ENCODE measurements at regions not wholly inside any gene's neighbourhood (a gene's known extent, or its start where the extent isn't known, plus 50 kb on each side); places are given as distances from the start of the nearest gene placed in this dataset.

GRCh38 chr2:139669675-139670074 lies 889.5 kb upstream of the NXPH2 start:
- no peak overlapping the region for H3K4me3 ChIP-seq
- peaks cover 0 to 9% of the 10 kb centered on the region in 2 donors for H3K9me3 ChIP-seq
- no peak for DNase-seq
- no peaks in the 10 kb centered on the region for H3K27me3 ChIP-seq
- no peaks in the 10 kb centered on the region for H3K4me1 ChIP-seq
- ATAC-seq, result no peak
- no peaks in the 10 kb centered on the region for H3K36me3 ChIP-seq
- no peak for TF ChIP-seq CTCF (IDR thresholded peaks at IDR 0.05)
- intact Hi-C loops (cut with DNase I), result no loop called here
- H3K27ac ChIP-seq, result no peak overlapping the region

DNA sequence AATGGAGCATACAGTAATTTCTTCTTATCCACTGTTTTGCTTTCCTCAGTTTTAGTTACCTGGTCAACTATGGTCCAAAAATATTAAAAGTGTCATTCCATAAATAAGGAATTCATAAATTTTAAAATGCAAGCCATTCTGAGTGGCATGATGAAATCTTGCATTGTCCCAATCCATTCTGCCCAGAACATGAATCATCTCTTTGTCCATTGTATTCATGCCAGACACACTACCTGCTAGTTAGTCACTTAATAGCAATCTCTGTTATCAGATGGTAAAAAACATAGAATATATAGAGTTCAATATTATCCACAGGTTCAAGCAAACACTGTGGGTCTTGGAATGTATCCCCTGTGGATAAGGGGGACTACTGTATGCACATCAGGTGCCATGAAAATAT lies 872.2 kb upstream of the NXPH2 start:
- peaks cover 0 to 34% of the 10 kb centered on the region in 2 donors for H3K9me3 ChIP-seq
- DNase-seq (no peak), ATAC-seq (no peak)
- intact Hi-C loops (cut with DNase I), result no loop called here
- no peaks in the 10 kb centered on the region for H3K4me1 ChIP-seq
- H3K36me3 ChIP-seq, result no peaks in the 10 kb centered on the region
- H3K27me3 ChIP-seq, result no peaks in the 10 kb centered on the region
- no peak overlapping the region for H3K4me3 ChIP-seq
- TF ChIP-seq CTCF (IDR thresholded peaks at IDR 0.05), result no peak
- no peak overlapping the region for H3K27ac ChIP-seq

DNA sequence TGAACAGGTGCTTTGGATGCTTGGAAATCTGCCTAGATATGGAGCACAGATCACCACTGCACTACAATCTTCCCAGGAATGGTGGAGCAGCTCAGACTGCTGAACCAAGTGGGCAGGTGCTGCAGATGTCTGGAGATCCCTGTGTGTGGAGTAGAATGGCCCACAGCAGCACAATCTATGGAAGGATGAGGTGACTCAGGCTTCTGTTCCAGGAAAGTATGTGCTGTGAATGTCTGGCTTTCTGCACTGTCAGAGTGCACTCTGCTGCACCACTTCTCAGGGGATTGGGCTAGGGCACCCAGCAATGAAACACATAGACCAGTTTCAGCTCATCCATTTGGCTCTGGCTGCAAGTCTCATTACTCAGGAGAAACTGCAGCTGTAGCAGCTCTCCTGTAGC lies 865.4 kb upstream of the NXPH2 start:
- intact Hi-C loops (cut with DNase I), result no loop called here
- Histone ChIP-seq H3K4me3 (no peak overlapping the region), H3K36me3 (no peaks in the 10 kb centered on the region), H3K9me3 (peaks cover 0 to 65% of the 10 kb centered on the region in 2 donors), H3K27ac (no peak overlapping the region), H3K4me1 (no peaks in the 10 kb centered on the region), H3K27me3 (no peaks in the 10 kb centered on the region)
- TF ChIP-seq CTCF (IDR thresholded peaks at IDR 0.05), result no peak
- ATAC-seq (no peak), DNase-seq (no peak)

GRCh38 chr2:139643139-139643538 lies 862.9 kb upstream of the NXPH2 start:
- H3K36me3 ChIP-seq, result no peaks in the 10 kb centered on the region
- no peaks in the 10 kb centered on the region for H3K4me1 ChIP-seq
- peaks cover 0 to 45% of the 10 kb centered on the region in 2 donors for H3K9me3 ChIP-seq
- no peak for TF ChIP-seq CTCF (IDR thresholded peaks at IDR 0.05)
- ATAC-seq (no peak), DNase-seq (no peak)
- H3K4me3 ChIP-seq, result no peak overlapping the region
- intact Hi-C loops (cut with DNase I), result no loop called here
- no peak overlapping the region for H3K27ac ChIP-seq
- H3K27me3 ChIP-seq, result no peaks in the 10 kb centered on the region

- peaks cover 0 to 3% of the 10 kb centered on the region in 2 donors for H3K9me3 ChIP-seq
- no peak for ATAC-seq
Observed at GRCh38 chr2:139631966-139632365, 851.8 kb upstream of the NXPH2 start.

More at GRCh38 chr2:139631966-139632365, 851.8 kb upstream of the NXPH2 start:
- no peak overlapping the region for H3K4me3 ChIP-seq
- no peaks in the 10 kb centered on the region for H3K36me3 ChIP-seq
- no peaks in the 10 kb centered on the region for H3K4me1 ChIP-seq
- no peak for TF ChIP-seq CTCF (IDR thresholded peaks at IDR 0.05)
- DNase-seq, result no peak
- no peak overlapping the region for H3K27ac ChIP-seq
- intact Hi-C loops (cut with DNase I), result no loop called here
- H3K27me3 ChIP-seq, result no peaks in the 10 kb centered on the region
